ENCODE measurements at regions not wholly inside any gene's neighbourhood (a gene's known extent, or its start where the extent isn't known, plus 50 kb on each side); places are given as distances from the start of the nearest gene placed in this dataset.

- Histone ChIP-seq H3F3A (replicated peaks; ENCODE audit: insufficient read depth) (peaks cover 7% of the 10 kb centered on the region), H3K4me1 (ENCODE audit: control insufficient read depth in 1 of 2, insufficient read depth in 2 of 2, low read depth in 1 of 2, low read length in 1 of 2) (no peaks in the 10 kb centered on the region), H3K9ac (no peak overlapping the region), H3K9me2 (no peaks in the 10 kb centered on the region), H3K4me2 (no peak overlapping the region), H3K4me3 (ENCODE audit: low read depth in 2 of 2, low read length in 1 of 2) (no peak overlapping the region), H3K36me3 (replicated peaks in 1 of 2; ENCODE audit: control insufficient read depth in 1 of 2, insufficient read depth in 2 of 2, low read length in 1 of 2) (no peaks in the 10 kb centered on the region), H2AFZ (ENCODE audit: low read depth) (no peak overlapping the region), H3K27me3 (ENCODE audit: insufficient read depth) (no peaks in the 10 kb centered on the region), H4K20me1 (ENCODE audit: insufficient read depth) (no peaks in the 10 kb centered on the region), H3K9me3 (no peaks in the 10 kb centered on the region), H3K27ac (ENCODE audit: low read depth in 2 of 2, low read length in 1 of 2) (no peak overlapping the region), H3K79me2 (ENCODE audit: insufficient read depth) (no peaks in the 10 kb centered on the region)
- TF ChIP-seq FOXM1 (IDR thresholded peaks at IDR 0.05; ENCODE audit: low read depth) (no peak), YY1 (IDR thresholded peaks at IDR 0.05; ENCODE audit: low read depth) (no peak), MXI1 (IDR thresholded peaks at IDR 0.05; ENCODE audit: low read depth, low read length) (no peak), RXRA (IDR thresholded peaks at IDR 0.05; ENCODE audit: borderline replicate concordance, low read depth) (no peak), RCOR1 (IDR thresholded peaks at IDR 0.05; ENCODE audit: low read length) (no peak), EP300 (IDR thresholded peaks at IDR 0.05; ENCODE audit: borderline replicate concordance in 1 of 2, low read depth in 1 of 2, low read length in 1 of 2) (no peak), FOXJ3 (CRISPR knock-in tag; IDR thresholded peaks at IDR 0.05) (no peak), RAD21 (IDR thresholded peaks at IDR 0.05; ENCODE audit: low read length) (no peak), CHD2 (IDR thresholded peaks at IDR 0.05; ENCODE audit: low read length, partially characterized antibody) (no peak), TCF12 (IDR thresholded peaks at IDR 0.05) (no peak), SIN3A (IDR thresholded peaks at IDR 0.05; ENCODE audit: borderline replicate concordance, low read depth, low read length) (no peak), POLR2AphosphoS5 (IDR thresholded peaks at IDR 0.05; ENCODE audit: low read depth, low read length) (no peak), MEF2A (IDR thresholded peaks at IDR 0.05; ENCODE audit: borderline replicate concordance, low read depth) (no peak), GABPA (IDR thresholded peaks at IDR 0.05; ENCODE audit: low read depth) (no peak)
- TF ChIP-seq, protein P1, sequence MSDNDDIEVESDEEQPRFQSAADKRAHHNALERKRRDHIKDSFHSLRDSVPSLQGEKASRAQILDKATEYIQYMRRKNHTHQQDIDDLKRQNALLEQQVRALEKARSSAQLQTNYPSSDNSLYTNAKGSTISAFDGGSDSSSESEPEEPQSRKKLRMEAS (IDR thresholded peaks at IDR 0.05; ENCODE audit: low read depth) = no peak
- TF ChIP-seq, protein P2, sequence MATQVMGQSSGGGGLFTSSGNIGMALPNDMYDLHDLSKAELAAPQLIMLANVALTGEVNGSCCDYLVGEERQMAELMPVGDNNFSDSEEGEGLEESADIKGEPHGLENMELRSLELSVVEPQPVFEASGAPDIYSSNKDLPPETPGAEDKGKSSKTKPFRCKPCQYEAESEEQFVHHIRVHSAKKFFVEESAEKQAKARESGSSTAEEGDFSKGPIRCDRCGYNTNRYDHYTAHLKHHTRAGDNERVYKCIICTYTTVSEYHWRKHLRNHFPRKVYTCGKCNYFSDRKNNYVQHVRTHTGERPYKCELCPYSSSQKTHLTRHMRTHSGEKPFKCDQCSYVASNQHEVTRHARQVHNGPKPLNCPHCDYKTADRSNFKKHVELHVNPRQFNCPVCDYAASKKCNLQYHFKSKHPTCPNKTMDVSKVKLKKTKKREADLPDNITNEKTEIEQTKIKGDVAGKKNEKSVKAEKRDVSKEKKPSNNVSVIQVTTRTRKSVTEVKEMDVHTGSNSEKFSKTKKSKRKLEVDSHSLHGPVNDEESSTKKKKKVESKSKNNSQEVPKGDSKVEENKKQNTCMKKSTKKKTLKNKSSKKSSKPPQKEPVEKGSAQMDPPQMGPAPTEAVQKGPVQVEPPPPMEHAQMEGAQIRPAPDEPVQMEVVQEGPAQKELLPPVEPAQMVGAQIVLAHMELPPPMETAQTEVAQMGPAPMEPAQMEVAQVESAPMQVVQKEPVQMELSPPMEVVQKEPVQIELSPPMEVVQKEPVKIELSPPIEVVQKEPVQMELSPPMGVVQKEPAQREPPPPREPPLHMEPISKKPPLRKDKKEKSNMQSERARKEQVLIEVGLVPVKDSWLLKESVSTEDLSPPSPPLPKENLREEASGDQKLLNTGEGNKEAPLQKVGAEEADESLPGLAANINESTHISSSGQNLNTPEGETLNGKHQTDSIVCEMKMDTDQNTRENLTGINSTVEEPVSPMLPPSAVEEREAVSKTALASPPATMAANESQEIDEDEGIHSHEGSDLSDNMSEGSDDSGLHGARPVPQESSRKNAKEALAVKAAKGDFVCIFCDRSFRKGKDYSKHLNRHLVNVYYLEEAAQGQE (IDR thresholded peaks at IDR 0.05; ENCODE audit: low read depth, low read length) = no peak
- TF ChIP-seq, protein P3, sequence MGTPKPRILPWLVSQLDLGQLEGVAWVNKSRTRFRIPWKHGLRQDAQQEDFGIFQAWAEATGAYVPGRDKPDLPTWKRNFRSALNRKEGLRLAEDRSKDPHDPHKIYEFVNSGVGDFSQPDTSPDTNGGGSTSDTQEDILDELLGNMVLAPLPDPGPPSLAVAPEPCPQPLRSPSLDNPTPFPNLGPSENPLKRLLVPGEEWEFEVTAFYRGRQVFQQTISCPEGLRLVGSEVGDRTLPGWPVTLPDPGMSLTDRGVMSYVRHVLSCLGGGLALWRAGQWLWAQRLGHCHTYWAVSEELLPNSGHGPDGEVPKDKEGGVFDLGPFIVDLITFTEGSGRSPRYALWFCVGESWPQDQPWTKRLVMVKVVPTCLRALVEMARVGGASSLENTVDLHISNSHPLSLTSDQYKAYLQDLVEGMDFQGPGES (IDR thresholded peaks at IDR 0.05; ENCODE audit: low read depth, low read length) = no peak
- TF ChIP-seq, protein P4, sequence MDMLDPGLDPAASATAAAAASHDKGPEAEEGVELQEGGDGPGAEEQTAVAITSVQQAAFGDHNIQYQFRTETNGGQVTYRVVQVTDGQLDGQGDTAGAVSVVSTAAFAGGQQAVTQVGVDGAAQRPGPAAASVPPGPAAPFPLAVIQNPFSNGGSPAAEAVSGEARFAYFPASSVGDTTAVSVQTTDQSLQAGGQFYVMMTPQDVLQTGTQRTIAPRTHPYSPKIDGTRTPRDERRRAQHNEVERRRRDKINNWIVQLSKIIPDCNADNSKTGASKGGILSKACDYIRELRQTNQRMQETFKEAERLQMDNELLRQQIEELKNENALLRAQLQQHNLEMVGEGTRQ (IDR thresholded peaks at IDR 0.05; ENCODE audit: borderline replicate concordance, low read depth, low read length) = no peak
- no peak for DNase-seq
- 88% methylated on average over 2 of the region's 2 CpGs for WGBS (ENCODE audit: low lambda C conversion rate)
- CTCF ChIA-PET = interaction anchor here (0.6 kb wide), 1 partner anchor 188 kb away, joined by 3 read pairs; no protein-coding TSS in a partner anchor
- POLR2A ChIA-PET = no interaction called here
These were observed 54.0 kb upstream of the ARID2 start for GRCh38 chr12:45675534-45675933.

Small RNA genes in the stretch of these regions (small RNA-seq; reads per million reads assigned to genes)
- 0 reads per million in 7 experiments for gene RF00026

Data from SK-N-SH (cell line).